NOMO-1 treated with dmso at 0.1 percent for 144 hours (cell line): ENCODE measurements at regions not wholly inside any gene's neighbourhood (a gene's known extent, or its start where the extent isn't known, plus 50 kb on each side); places are given as distances from the start of the nearest gene placed in this dataset.
"Not testable (repeated sequence)": the region's sequence is repeated elsewhere in the genome, so short reads cannot be mapped to it uniquely, and the experiment has no call there.

Experiments
- DNase-seq: peaks from one replicate; lab custom pipeline; 2025; ENCODE audit not compliant: unreplicated experiment; lab: John Stamatoyannopoulos, UW

GRCh38 chr3:103136621-103137020 lies 701.8 kb downstream of the ZPLD1 start:
- DNase-seq, result no peak

GRCh38 chr3:103137830-103138229 lies 703.0 kb downstream of the ZPLD1 start:
- no peak for DNase-seq

GRCh38 chr3:103158183-103158582 lies 723.4 kb downstream of the ZPLD1 start:
- DNase-seq, result no peak

- DNase-seq, result no peak
Observed at GRCh38 chr3:103166890-103167289, 732.1 kb downstream of the ZPLD1 start.

- no peak for DNase-seq
Observed at GRCh38 chr3:103167850-103168249, 733.0 kb downstream of the ZPLD1 start.

GRCh38 chr3:103169289-103169688 lies 734.5 kb downstream of the ZPLD1 start:
- DNase-seq, result no peak

GRCh38 chr3:103170651-103171050 lies 735.8 kb downstream of the ZPLD1 start:
- DNase-seq, result no peak

- no peak for DNase-seq
Observed at GRCh38 chr3:103173940-103174339, 739.1 kb downstream of the ZPLD1 start.

- no peak for DNase-seq
Observed at GRCh38 chr3:103181160-103181559, 746.3 kb downstream of the ZPLD1 start.

GRCh38 chr3:103184772-103185171 lies 750.0 kb downstream of the ZPLD1 start:
- no peak for DNase-seq

GRCh38 chr3:103189941-103190340 lies 755.1 kb downstream of the ZPLD1 start:
- DNase-seq, result no peak

- DNase-seq, result no peak
Observed at GRCh38 chr3:103195216-103195615, 760.4 kb downstream of the ZPLD1 start.

- no peak for DNase-seq
Observed at GRCh38 chr3:103203441-103203840, 768.6 kb downstream of the ZPLD1 start.

- DNase-seq, result no peak
Observed at GRCh38 chr3:103210583-103210982, 775.8 kb downstream of the ZPLD1 start.

- no peak for DNase-seq
Observed at GRCh38 chr3:103218146-103218545, 783.3 kb downstream of the ZPLD1 start.

GRCh38 chr3:103218793-103219192 lies 784.0 kb downstream of the ZPLD1 start:
- no peak for DNase-seq

- DNase-seq, result no peak
Observed at GRCh38 chr3:103227651-103228050, 792.8 kb downstream of the ZPLD1 start.

GRCh38 chr3:103247459-103247858 lies 812.6 kb downstream of the ZPLD1 start:
- DNase-seq, result no peak

- not testable (repeated sequence) for DNase-seq
Observed at GRCh38 chr3:103254827-103255226, 820.0 kb downstream of the ZPLD1 start.

- no peak for DNase-seq
Observed at GRCh38 chr3:103269287-103269686, 834.5 kb downstream of the ZPLD1 start.

- no peak for DNase-seq
Observed at GRCh38 chr3:103271575-103271974, 836.8 kb downstream of the ZPLD1 start.

- no peak for DNase-seq
Observed at GRCh38 chr3:103295974-103296570, 861.3 kb downstream of the ZPLD1 start.

GRCh38 chr3:103297502-103297901 lies 862.7 kb downstream of the ZPLD1 start:
- DNase-seq, result not testable (repeated sequence)
